ENCODE measurements at regions not wholly inside any gene's neighbourhood (a gene's known extent, or its start where the extent isn't known, plus 50 kb on each side); places are given as distances from the start of the nearest gene placed in this dataset.

GRCh38 chr11:80028998-80029397 lies 588.2 kb upstream of the TENM4 start:
- ATAC-seq (ENCODE audit: insufficient read depth, low FRiP score) = no peak
- H3K4me3 ChIP-seq = no peak overlapping the region
- no peaks in the 10 kb centered on the region for H3K27me3 ChIP-seq (ENCODE audit: control insufficient read depth in 3 of 3, insufficient read depth in 3 of 3, low read length in 2 of 3)
- H3K9ac ChIP-seq (ENCODE audit: insufficient read depth in 1 of 2, low read length in 2 of 2) = no peak overlapping the region
- no peak for DNase-seq
- H3K4me1 ChIP-seq (ENCODE audit: control insufficient read depth in 5 of 5, insufficient read depth in 5 of 5, low read length in 5 of 5) = no peaks in the 10 kb centered on the region
- H3K36me3 ChIP-seq (ENCODE audit: control insufficient read depth in 4 of 4, insufficient read depth in 4 of 4, low read length in 4 of 4) = no peaks in the 10 kb centered on the region
- no peak overlapping the region for H3K27ac ChIP-seq (ENCODE audit: low read depth in 1 of 2, low read length in 1 of 2)
- 62 to 63% methylated on average over 3 of the region's 3 CpGs for WGBS, 2 donors
- no peaks in the 10 kb centered on the region for H3K9me3 ChIP-seq (ENCODE audit: control insufficient read depth in 4 of 4, insufficient read depth in 3 of 4, low read length in 3 of 4)
- no peak for TF ChIP-seq CTCF (IDR thresholded peaks at IDR 0.05; ENCODE audit: control extremely low read depth, extremely low read depth)

DNA sequence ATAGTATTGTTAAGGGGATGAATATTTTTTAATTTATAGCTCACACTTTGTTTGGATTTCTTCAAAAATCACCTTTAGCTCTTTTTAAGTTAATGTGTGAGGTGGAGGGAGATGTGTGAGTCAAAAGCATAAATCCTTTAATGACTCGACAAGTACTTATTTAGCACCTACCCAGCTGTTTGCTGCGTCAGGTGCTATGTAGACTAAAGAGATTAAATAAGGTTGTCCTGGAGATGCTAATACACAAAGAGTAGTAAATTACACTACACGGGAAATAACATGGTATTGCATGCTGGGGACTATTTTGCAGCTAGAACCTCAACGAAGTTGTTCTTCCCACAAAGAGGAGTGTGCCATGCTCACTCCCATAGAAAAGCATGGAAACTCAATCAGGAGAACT lies 583.3 kb upstream of the TENM4 start:
- DNase-seq (no peak), ATAC-seq (ENCODE audit: insufficient read depth, low FRiP score) (no peak)
- 70 to 75% methylated on average over 4 of the region's 4 CpGs for WGBS, 2 donors
- Histone ChIP-seq H3K9ac (ENCODE audit: insufficient read depth in 1 of 2, low read length in 2 of 2) (no peak overlapping the region), H3K4me3 (no peak overlapping the region), H3K4me1 (ENCODE audit: control insufficient read depth in 5 of 5, insufficient read depth in 5 of 5, low read length in 5 of 5) (no peaks in the 10 kb centered on the region), H3K27ac (ENCODE audit: low read depth in 1 of 2, low read length in 1 of 2) (no peak overlapping the region), H3K9me3 (ENCODE audit: control insufficient read depth in 4 of 4, insufficient read depth in 3 of 4, low read length in 3 of 4) (no peaks in the 10 kb centered on the region), H3K27me3 (ENCODE audit: control insufficient read depth in 3 of 3, insufficient read depth in 3 of 3, low read length in 2 of 3) (no peaks in the 10 kb centered on the region), H3K36me3 (ENCODE audit: control insufficient read depth in 4 of 4, insufficient read depth in 4 of 4, low read length in 4 of 4) (no peaks in the 10 kb centered on the region)
- no peak for TF ChIP-seq CTCF (IDR thresholded peaks at IDR 0.05; ENCODE audit: control extremely low read depth, extremely low read depth)

DNA sequence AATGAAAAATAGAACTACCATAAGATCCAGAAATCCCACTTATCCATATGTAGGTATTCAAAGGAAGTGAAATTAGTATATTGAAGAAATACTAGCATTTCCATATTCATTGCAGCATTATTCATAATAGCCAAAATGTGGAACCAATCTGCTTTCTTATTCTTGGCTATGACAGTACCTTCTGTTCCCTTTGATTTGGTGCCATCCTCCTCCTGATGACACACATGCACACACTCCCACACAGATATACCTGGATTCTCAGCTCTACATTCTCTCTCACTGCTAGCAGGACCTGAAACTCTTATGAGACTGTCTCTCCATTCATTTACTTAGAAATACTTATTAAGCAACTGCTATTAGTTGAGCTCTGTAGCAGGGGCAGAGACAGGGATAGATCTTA lies 582.6 kb upstream of the TENM4 start:
- Histone ChIP-seq H3K27ac (ENCODE audit: low read depth in 1 of 2, low read length in 1 of 2) (no peak overlapping the region), H3K4me1 (ENCODE audit: control insufficient read depth in 5 of 5, insufficient read depth in 5 of 5, low read length in 5 of 5) (no peaks in the 10 kb centered on the region), H3K9ac (ENCODE audit: insufficient read depth in 1 of 2, low read length in 2 of 2) (no peak overlapping the region), H3K36me3 (ENCODE audit: control insufficient read depth in 4 of 4, insufficient read depth in 4 of 4, low read length in 4 of 4) (no peaks in the 10 kb centered on the region), H3K27me3 (ENCODE audit: control insufficient read depth in 3 of 3, insufficient read depth in 3 of 3, low read length in 2 of 3) (no peaks in the 10 kb centered on the region), H3K4me3 (no peak overlapping the region), H3K9me3 (ENCODE audit: control insufficient read depth in 4 of 4, insufficient read depth in 3 of 4, low read length in 3 of 4) (no peaks in the 10 kb centered on the region)
- TF ChIP-seq CTCF (IDR thresholded peaks at IDR 0.05; ENCODE audit: control extremely low read depth, extremely low read depth) = no peak
- ATAC-seq (ENCODE audit: insufficient read depth, low FRiP score) (no peak), DNase-seq (no peak)

DNA sequence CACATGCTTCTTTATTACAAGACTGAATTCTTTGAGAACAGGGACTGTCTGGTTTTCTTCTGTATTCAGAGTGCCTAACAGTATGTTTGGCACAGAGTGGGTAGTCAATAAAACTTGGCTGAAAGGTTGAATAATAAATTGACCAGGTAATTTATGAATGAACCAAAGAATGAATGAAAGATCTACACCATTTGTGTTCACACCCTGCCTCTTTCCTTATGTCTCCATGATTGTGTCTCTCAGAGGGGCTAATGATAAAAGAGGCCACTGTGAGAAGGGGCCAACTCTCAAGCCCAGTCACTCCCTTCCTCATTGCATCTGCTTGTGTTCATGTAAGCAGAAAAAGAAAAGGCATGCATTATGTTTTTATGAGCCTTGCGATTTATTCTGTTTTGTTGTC lies 569.7 kb upstream of the TENM4 start:
- Histone ChIP-seq H3K9ac (ENCODE audit: insufficient read depth in 1 of 2, low read length in 2 of 2) (no peak overlapping the region), H3K27ac (ENCODE audit: low read depth in 1 of 2, low read length in 1 of 2) (no peak overlapping the region), H3K27me3 (ENCODE audit: control insufficient read depth in 3 of 3, insufficient read depth in 3 of 3, low read length in 2 of 3) (no peaks in the 10 kb centered on the region), H3K4me3 (no peak overlapping the region), H3K4me1 (ENCODE audit: control insufficient read depth in 5 of 5, insufficient read depth in 5 of 5, low read length in 5 of 5) (no peaks in the 10 kb centered on the region), H3K9me3 (ENCODE audit: control insufficient read depth in 4 of 4, insufficient read depth in 3 of 4, low read length in 3 of 4) (peaks cover 0 to 7% (median 2%) of the 10 kb centered on the region in 4 donors), H3K36me3 (ENCODE audit: control insufficient read depth in 4 of 4, insufficient read depth in 4 of 4, low read length in 4 of 4) (no peaks in the 10 kb centered on the region)
- TF ChIP-seq CTCF (IDR thresholded peaks at IDR 0.05; ENCODE audit: control extremely low read depth, extremely low read depth) = no peak
- DNase-seq (no peak), ATAC-seq (ENCODE audit: insufficient read depth, low FRiP score) (no peak)
- 91 to 95% methylated on average over 1 of the region's 1 CpG for WGBS, 2 donors

All from lung (tissue), 11 donors.